GM10248 (cell line): ENCODE measurements at regions not wholly inside any gene's neighbourhood (a gene's known extent, or its start where the extent isn't known, plus 50 kb on each side); places are given as distances from the start of the nearest gene placed in this dataset.
"Not testable (repeated sequence)": the region's sequence is repeated elsewhere in the genome, so short reads cannot be mapped to it uniquely, and the experiment has no call there.

Experiments used
- CTCF ChIA-PET: fragments of 300-600 bp; sonication (Branson Sonifier 250); formaldehyde crosslinking; extraction: SDS; loops from one replicate; lab custom pipeline; 2021; ENCODE audit warnings: antibody characterized with exemption; lab: Yijun Ruan, JAX
- POLR2A ChIA-PET: fragments of 350-650 bp; sonication (Branson Sonifier 250); formaldehyde crosslinking; extraction: SDS; loops from one replicate; lab custom pipeline; 2020; ENCODE audit warnings: antibody characterized with exemption; lab: Yijun Ruan, JAX
- DNase-seq: peaks from one replicate; pipeline ENCODE4 v3.0.0; 2012; ENCODE audit errors: extremely low spot score
- TF ChIP-seq, protein P1 (sequence below): IDR thresholded peaks from 2 replicates; pipeline ENCODE4 v1.5.1; 2012; ENCODE audit warnings: mild to moderate bottlenecking, low read depth; ENCODE audit errors: extremely low read depth, missing control alignments, control extremely low read depth

DNA sequence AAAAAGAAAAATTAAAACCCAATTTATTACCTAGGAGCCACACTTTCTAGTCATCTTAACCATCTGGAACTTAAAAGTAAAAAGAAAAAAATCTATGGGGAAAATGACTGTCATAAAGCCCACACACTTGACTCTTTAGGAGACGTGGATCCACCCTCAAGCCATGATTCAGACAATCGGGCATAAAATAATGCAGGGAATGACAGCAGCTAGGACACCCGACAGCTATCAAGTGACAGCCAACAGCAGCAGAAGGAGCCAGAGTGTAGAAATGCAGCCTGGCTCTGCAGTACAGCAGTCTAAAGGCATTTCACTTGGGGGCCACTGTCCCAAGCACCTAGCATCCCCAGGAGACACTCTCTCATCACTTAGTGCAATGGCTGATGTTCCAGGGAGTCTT is 226.9 kb downstream of the CAAP1 start:
- TF ChIP-seq, protein P1, sequence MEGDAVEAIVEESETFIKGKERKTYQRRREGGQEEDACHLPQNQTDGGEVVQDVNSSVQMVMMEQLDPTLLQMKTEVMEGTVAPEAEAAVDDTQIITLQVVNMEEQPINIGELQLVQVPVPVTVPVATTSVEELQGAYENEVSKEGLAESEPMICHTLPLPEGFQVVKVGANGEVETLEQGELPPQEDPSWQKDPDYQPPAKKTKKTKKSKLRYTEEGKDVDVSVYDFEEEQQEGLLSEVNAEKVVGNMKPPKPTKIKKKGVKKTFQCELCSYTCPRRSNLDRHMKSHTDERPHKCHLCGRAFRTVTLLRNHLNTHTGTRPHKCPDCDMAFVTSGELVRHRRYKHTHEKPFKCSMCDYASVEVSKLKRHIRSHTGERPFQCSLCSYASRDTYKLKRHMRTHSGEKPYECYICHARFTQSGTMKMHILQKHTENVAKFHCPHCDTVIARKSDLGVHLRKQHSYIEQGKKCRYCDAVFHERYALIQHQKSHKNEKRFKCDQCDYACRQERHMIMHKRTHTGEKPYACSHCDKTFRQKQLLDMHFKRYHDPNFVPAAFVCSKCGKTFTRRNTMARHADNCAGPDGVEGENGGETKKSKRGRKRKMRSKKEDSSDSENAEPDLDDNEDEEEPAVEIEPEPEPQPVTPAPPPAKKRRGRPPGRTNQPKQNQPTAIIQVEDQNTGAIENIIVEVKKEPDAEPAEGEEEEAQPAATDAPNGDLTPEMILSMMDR, result no peak
- no peak for DNase-seq
- ChIA-PET CTCF (no interaction called here), POLR2A (no interaction called here)

DNA sequence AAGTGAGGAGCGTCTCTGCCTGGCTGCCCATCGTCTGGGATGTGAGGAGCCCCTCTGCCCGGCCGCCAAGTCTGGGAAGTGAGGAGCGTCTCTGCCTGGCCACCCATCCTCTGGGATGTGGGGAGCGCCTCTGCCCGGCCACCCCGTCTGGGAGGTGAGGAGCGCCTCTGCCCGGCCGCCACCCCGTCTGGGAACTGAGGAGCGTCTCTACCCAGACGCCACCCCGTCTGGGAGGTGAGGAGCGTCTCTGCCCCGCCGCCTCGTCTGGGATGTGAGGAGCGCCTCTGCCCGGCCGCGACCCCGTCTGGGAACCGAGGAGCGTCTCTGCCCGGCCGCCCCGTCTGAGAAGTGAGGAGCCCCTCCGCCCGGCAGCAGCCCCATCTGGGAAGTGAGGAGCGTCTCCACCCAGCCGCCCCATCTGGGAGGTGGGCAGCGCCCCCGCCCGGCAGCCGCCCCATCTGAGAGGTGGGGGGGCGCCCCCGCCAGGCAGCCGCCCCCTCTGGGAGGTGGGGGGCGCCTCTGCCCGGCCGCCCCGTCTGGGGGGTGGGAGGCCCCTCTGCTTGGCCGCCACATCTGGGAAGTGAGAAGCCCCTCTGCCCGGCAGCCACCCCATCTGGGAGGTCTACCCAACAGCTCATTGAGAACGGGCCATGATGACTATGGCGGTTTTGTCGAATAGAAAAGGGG is 228.4 kb downstream of the CAAP1 start:
- POLR2A ChIA-PET, result not testable (repeated sequence)

DNA sequence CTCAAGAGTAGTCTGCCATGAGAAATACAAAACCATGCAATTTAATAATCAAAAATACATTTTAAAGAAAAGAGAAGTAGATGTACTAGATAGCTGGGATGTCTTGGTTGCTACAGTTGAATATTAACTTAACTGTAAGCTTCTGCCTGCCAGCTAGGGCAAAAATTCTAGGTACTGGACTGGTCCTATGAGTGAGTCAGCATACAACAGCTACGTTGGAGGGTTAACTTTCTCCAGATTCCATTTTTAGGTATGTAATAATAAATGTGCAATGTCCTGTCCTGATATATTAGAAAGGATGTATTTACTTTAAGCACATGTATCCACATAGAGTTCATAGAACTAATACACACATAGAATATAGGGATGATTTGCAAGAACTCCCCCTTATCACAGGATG is 230.1 kb downstream of the CAAP1 start:
- ChIA-PET CTCF (no interaction called here), POLR2A (no interaction called here)
- DNase-seq, result no peak
- TF ChIP-seq, protein P1, result no peak

More for the DNA sequence above, 228.4 kb downstream of the CAAP1 start:
- CTCF ChIA-PET, DNase-seq: not testable (repeated sequence)

DNA sequence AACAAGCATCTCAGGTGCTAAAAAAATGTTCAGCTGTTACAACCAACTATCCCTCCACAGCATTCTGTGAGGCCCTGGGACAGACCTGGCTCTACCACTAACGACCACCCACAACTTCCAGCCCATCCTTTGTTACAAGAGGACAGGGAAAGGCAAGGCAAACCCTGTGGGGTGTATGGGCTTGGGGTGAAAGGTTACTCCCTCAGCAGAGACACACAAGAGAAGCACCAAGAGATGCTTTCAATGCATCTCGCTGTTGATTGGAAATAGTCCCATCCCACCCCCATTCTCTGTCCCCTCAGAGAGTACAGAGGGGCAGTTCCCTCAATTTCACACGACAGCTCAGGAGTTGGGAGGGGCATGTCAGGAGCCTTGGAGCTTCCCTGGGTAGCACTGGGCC is 234.1 kb downstream of the CAAP1 start:
- POLR2A ChIA-PET, result no interaction called here
- CTCF ChIA-PET, result interaction anchor here (1.0 kb wide), 1 partner anchor 34 kb away, joined by 3 read pairs; no protein-coding TSS in a partner anchor
- TF ChIP-seq, protein P1, result no peak
- DNase-seq, result no peak

DNA sequence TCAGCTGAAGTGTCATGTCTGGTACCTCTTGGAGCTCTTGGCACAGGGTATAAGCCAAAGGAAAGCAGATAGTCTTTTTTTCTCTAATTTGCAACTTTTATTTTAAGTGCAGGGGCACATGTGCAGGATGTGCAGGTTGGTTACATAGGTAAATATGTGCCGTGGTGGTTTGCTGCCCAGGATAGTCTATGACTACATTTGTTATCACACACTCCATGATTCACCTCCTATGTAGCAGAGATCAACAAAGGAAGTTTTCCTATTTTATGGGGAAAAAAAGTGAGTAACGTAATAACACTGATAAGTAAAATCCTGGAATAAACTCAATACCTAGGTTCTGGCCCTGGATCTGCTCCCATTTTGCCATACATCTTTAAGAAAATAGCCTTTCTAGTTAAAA is 234.6 kb downstream of the CAAP1 start:
- ChIA-PET POLR2A (no interaction called here), CTCF (interaction anchor here (1.0 kb wide), 1 partner anchor 34 kb away, joined by 3 read pairs; no protein-coding TSS in a partner anchor)
- TF ChIP-seq, protein P1, result no peak
- no peak for DNase-seq

DNA sequence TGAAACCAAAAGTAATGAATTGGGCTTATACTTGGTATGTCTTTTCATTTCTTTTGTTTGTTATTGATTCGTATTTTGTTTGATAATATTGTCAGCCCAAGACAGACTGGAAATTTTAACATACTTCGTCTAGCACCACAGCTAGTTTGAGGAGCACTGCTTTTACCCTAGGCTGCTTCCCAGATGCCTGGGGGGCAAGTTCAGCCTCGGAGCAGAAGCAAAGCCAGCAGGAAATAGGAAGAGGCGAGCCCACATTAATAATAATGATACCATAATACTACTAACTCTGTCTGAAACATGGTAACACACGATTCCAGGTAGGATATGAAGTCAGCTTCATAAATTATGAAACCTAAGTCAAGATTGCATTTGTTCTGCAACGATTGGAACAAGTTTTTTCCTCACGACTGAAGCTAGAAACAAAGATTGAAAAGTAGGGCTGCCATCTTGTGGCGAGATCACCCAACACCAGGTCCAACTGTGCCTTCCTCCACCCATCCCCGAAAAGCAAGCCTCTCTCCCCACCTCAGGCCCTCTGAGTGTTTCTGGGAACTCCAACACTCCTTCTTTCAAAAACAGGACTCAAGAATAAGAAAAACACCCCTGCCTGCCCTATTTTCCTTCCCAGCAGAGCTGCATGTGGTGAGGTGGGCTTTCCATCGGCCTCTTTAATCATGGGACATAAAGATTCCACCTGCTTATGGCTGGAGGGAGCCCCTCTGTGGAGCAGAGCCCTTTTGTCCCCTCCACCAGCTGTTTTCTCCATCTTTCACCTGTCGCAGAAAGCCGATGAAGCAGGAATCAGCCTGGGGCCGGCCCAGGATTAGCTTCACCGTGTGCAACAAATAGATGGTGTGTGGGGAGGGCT is 236.4 kb downstream of the CAAP1 start:
- DNase-seq, result peak; percentile 17
- ChIA-PET CTCF (interaction anchor here (0.9 to 1.5 kb wide), 2 partner anchors 12 to 692 kb away, joined by 3 to 8 read pairs; no protein-coding TSS in a partner anchor), POLR2A (no interaction called here)
- TF ChIP-seq, protein P1, result no peak
